ENCODE measurements at regions not wholly inside any gene's neighbourhood (a gene's known extent, or its start where the extent isn't known, plus 50 kb on each side); places are given as distances from the start of the nearest gene placed in this dataset.

- CTCF ChIA-PET: no interaction called here
- POLR2A ChIA-PET: no interaction called here
- DNase-seq (ENCODE audit: low read depth, low spot score): no peak
- no peak overlapping the region for H3K4me3 ChIP-seq (ENCODE audit: low read depth, low read length)
- no peak for TF ChIP-seq CTCF (IDR thresholded peaks at IDR 0.05; ENCODE audit: insufficient read depth, low read length, missing control alignments)
Measured at GRCh38 chr6:66068907-66069306, 361.9 kb upstream of the EYS start.

DNA sequence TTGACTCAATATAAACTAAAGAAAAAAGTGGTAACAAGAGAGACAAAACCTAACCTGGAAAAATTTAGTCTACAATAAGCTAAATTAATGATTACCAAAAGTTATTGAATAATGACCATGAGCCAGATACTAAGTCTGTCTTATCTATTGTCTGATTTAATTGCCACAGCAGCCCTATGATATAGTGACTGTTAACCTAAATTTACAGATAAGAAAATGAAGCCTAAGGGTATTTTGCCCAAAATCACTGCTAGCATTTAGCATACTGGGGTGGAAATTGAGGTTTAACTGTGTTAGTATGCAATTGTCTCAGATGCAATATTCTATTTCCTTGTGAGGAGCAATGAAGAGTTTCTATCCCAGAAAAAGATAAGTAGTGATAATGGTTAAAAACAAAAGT lies 361.0 kb upstream of the EYS start:
- POLR2A ChIA-PET: no interaction called here
- CTCF ChIA-PET: no interaction called here
- H3K4me3 ChIP-seq (ENCODE audit: low read depth, low read length): no peak overlapping the region
- DNase-seq (ENCODE audit: low read depth, low spot score): no peak
- TF ChIP-seq CTCF (IDR thresholded peaks at IDR 0.05; ENCODE audit: insufficient read depth, low read length, missing control alignments): no peak

DNA sequence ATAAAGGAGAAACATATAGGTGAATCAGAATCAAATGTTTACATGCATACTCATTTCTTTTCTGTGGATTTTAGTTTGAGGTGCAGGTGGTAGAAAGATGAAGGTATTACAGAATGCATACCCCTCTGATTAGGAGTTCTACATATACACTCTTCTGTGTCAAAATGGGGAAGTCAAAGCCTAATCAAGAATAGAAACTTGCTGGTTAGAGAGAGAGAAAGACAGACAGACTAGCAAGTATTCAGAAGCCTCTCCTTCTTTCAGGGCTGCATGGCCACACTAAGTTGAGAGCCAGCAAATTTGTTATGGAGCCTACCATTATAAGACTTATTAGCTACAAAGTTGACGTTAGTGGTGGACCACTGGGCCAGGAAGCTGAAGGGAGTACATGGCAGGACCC lies 358.3 kb upstream of the EYS start:
- no peak overlapping the region for H3K4me3 ChIP-seq (ENCODE audit: low read depth, low read length)
- DNase-seq (ENCODE audit: low read depth, low spot score): no peak
- no peak for TF ChIP-seq CTCF (IDR thresholded peaks at IDR 0.05; ENCODE audit: insufficient read depth, low read length, missing control alignments)
- POLR2A ChIA-PET: no interaction called here
- CTCF ChIA-PET: no interaction called here

- DNase-seq (ENCODE audit: low read depth, low spot score): no peak
- H3K4me3 ChIP-seq (ENCODE audit: low read depth, low read length): no peak overlapping the region
- ChIA-PET CTCF (no interaction called here), POLR2A (no interaction called here)
- no peak for TF ChIP-seq CTCF (IDR thresholded peaks at IDR 0.05; ENCODE audit: insufficient read depth, low read length, missing control alignments)
Measured at GRCh38 chr6:66057034-66057433, 350.0 kb upstream of the EYS start.

- TF ChIP-seq CTCF (IDR thresholded peaks at IDR 0.05; ENCODE audit: insufficient read depth, low read length, missing control alignments): no peak
- ChIA-PET POLR2A (no interaction called here), CTCF (no interaction called here)
- no peak for DNase-seq (ENCODE audit: low read depth, low spot score)
- no peak overlapping the region for H3K4me3 ChIP-seq (ENCODE audit: low read depth, low read length)
Measured at GRCh38 chr6:66054967-66055366, 347.9 kb upstream of the EYS start.

GRCh38 chr6:66051812-66052211 lies 344.8 kb upstream of the EYS start:
- ChIA-PET CTCF (no interaction called here), POLR2A (no interaction called here)
- no peak overlapping the region for H3K4me3 ChIP-seq (ENCODE audit: low read depth, low read length)
- no peak for DNase-seq (ENCODE audit: low read depth, low spot score)
- TF ChIP-seq CTCF (IDR thresholded peaks at IDR 0.05; ENCODE audit: insufficient read depth, low read length, missing control alignments): no peak

All from AG04449 (cell line).